ENCODE measurements at regions not wholly inside any gene's neighbourhood (a gene's known extent, or its start where the extent isn't known, plus 50 kb on each side); places are given as distances from the start of the nearest gene placed in this dataset.
"Not testable (repeated sequence)": the region's sequence is repeated elsewhere in the genome, so short reads cannot be mapped to it uniquely, and the experiment has no call there.

DNA sequence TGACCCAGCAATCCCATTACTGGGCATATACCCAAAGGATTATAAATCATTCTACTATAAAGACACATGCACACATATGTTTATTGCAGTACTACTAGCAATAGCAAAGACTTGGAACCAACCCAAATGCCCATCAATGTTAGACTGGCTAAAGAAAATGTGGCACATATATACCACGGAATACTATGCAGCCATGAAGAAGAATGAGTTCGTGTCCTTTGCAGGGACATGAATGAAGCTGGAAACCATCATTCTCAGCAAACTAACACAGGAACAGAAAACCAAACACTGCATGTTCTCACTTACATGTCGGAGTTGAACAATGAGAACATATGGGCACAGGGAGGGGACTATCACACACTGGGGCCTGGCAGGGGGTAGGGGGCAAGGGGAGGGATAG lies 183.0 kb downstream of the HACE1 start:
- not testable (repeated sequence) for DNase-seq (ENCODE audit: low read depth in 1 of 2, low spot score in 1 of 2)

DNA sequence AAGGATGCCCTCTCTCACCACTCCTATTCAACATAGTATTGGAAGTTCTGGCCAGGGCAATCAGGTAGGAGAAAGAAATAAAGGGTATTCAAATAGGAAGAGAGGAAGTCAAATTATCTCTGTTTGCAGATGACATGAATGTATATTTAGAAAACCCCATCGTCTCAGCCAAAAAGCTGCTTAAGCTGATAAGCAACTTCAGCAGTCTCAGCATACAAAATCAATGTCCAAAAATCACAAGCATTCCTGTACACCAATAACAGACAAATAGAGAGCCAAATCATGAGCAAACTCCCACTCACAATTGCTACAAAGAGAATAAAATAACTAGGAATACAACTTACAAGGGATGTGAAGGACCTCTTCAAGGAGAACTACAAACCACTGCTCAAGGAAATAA lies 184.6 kb downstream of the HACE1 start:
- DNase-seq (ENCODE audit: low read depth in 1 of 2, low spot score in 1 of 2), result not testable (repeated sequence)

DNA sequence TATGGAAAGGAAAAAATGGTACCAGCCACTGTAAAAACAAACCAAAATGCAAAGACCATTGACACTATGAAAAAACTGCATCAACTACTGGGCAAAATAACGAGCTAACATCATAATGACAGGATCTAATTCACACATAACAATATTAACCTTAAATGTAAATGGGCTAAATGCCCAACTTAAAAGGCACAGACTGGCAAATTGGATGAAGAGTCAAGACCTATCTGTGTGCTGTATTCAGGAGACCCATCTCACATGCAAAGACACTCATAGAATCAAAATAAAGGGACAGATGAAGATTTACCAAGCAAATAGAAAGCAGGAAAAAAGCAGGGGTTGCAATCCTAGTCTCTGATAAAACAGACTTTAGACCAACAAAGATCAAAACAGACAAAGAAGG lies 186.6 kb downstream of the HACE1 start:
- DNase-seq (ENCODE audit: low read depth in 1 of 2, low spot score in 1 of 2), result not testable (repeated sequence)

DNA sequence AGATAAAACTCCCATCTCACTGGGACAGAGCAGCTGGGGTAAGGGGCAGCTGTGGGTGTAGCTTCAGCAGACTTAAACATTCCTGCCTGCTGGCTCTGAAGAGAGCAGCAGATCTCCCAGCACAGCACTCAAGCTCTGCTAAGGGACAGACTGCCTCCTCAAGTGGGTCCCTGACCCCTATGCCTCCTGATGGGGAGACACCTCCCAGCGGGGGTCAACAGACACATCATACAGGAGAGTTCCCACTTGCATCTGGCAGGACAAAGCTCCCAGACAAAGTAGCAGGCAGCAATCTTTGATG lies 188.2 kb downstream of the HACE1 start:
- DNase-seq (ENCODE audit: low read depth in 1 of 2, low spot score in 1 of 2), result not testable (repeated sequence)

DNA sequence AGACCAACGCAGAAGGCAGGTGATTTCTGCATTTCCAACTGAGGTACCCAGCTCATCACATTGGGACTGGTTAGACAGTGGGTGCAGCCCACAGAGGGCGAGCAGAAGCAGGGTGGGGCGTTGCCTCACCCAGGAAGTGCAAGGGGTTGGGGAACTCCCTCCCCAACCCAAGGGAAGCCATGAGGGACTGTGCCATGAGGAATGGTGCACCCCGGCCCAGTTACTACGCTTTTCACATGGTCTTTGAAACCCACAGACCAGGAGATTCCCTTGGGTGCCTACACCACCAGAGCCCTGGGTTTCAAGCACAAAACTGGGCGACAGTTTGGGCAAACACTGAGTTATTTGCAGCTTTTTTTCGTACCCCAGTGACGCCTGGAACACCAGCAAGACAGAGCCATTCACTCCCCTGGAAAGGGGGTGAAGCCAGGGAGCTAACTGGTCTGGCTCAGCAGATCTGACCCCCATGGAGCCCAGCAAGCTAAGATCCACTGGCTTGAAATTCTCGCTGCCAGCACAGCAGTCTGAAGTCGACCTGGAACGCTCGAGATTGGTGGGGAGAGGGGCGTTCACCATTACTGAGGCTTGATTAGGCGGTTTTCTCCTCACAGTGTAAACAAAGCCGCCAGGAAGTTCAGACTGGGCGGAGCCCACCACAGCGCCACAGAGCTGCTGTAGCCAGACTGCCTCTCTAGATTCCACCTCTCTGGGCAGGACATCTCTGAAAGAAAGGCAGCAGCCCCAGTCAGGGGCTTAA lies 188.7 kb downstream of the HACE1 start:
- DNase-seq (ENCODE audit: low read depth in 1 of 2, low spot score in 1 of 2), result not testable (repeated sequence)

DNA sequence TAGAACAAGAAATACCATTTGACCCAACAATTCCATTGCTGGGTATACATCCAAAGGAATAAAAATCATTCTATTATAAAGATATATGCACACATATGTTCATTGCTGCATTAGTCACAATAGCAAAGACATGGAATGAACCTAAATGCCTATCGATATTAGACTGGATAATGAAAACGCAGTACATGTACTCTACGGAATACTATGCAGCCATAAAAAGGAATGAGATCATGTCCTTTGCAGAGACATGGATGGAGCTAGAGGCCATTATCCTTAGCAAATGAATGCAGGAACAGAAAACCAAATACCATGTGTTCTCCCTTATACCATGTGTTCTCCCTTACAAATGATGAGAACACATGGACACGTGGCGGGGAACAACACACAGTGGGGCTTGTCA lies 190.2 kb downstream of the HACE1 start:
- DNase-seq (ENCODE audit: low read depth in 1 of 2, low spot score in 1 of 2), result no peak

DNA sequence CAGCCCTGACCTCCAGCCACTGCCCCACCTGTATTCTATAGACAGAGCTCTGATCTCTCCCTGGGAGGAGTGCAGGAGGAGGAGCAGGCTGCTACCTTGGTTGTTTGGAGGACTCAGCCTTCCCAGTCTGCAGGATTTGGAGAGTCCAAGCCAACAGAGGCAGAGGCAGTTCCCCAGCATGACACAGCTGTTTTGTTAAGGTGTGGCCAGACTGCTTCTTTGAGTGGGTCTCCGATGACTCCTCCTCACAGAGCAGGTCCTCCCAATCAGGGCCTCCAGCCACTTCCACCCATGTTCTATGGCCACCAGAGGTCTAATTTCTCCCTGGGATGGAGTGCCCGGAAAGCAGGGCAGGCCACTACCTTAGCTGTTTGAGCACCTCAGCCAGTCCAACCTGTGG lies 203.5 kb downstream of the HACE1 start:
- no peak for DNase-seq (ENCODE audit: low read depth in 1 of 2, low spot score in 1 of 2)

DNA sequence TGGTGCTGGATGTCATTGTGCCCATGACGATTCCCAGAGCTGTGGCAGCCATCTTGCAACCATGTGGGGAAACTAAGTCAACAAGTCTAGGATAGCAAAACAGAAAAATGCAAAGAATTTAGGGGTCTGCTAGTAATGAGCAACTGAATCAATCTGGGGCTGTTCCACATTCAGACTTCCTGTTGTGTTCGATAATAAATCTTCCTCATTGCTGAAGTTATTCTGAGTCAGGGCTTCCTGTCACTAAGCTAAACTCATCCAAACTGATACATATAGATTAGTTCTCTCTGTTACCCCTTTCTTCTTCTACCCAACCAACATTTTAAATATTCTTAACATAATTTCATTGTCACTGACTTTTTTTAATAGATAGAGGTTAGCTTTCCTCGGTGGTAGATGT lies 205.9 kb downstream of the HACE1 start:
- no peak for DNase-seq (ENCODE audit: low read depth in 1 of 2, low spot score in 1 of 2)

DNA sequence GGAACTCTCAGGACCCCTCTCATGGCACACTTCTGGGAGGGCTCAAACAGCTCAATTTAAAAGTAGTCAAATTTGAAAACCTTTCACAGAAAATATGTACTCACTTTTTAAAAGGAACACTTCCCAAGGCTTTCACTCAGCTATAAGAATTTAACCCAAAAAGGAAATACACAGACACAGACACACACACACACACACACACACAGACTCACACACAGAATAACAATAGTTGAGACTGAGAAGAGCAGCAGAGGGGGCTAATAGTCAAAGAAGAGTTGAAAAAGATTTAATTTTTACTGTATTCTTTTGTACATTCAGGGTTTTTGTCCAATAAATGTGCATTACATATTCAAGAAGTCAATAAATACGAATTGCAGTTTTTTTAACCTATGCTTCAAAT lies 211.4 kb downstream of the HACE1 start:
- DNase-seq (ENCODE audit: low read depth in 1 of 2, low spot score in 1 of 2), result no peak

DNA sequence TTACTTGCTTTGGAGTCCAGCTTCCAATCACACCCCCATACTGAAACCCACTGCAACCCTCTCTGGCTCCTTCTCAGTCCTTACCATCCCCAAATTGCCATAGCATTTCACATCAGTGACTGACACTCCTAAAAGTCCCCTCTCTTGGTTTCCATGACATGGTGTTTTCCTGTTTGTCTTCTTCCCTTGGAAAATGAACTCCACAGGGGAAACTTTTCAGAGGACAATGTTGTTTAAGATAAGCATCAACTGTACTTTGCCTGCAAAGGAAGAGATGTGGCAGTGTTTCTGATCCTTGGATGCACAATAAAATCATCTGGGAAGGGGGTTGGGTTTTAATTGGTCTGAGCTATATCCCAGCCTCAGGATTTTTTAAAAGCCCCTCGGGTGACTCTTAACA lies 214.9 kb downstream of the HACE1 start:
- DNase-seq (ENCODE audit: low read depth in 1 of 2, low spot score in 1 of 2), result no peak

DNA sequence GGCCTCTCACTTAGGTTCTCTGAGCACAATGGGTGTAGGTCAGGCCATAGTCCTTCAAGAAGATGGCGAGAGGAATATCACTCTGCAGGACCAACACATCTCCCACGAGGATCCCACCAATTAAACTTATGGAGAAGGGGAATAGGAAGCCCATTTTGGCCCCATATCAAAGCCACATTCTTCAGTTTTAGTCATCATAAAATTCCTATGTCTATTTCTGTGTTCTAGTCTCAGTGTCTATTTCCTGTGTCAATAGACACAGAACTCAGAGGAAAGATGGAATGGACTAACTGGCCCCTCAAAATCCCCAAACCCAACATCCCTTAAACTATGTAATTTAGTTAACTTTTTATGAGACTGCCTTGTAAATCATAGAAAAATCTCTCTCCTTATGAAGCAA lies 216.8 kb downstream of the HACE1 start:
- DNase-seq (ENCODE audit: low read depth in 1 of 2, low spot score in 1 of 2), result no peak

DNA sequence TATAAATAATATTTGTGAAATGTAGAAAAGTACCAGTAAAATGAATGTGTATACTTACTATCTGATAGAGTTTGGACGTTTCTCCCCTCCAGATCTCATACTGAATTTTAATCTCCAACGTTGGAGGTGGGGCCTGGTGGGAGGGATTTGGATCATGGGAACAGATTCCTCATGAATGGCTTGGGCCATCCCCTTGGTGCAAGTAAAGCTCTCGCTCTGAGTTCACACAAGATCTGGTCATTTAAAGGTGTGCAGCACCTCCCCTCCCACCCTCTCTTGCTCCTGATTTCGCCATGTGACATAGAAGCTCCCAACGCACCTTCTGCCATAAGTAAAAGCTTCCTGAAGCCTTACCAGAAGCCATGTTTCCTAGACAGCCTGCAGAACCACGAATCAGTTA lies 219.0 kb downstream of the HACE1 start:
- DNase-seq (ENCODE audit: low read depth in 1 of 2, low spot score in 1 of 2), result no peak

DNA sequence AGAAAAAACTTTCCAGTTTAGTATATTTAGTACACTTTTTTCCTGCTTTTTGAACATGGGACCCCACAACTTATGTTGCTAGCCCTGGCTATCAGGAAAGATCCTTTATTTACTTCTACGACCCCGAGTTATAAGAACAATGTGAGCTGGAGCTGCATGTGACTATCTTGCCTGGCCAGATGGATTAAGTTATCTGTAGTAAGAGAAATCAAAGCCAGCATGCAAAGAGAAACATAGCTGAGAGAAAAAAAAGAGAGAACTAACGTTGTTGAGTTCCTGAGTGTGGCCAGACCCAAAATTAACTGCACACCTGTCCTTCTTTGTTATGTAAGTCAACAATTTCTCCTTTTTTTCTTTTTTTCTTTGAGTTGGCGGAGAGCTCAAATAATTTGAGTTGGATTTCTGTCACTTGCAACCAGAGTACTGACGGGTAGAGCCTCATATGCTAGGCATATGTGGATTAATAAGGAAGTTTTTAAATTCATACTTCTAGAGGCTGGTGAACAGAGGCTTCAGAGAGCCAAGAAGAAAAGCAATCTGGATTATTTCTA lies 219.5 kb downstream of the HACE1 start:
- no peak for DNase-seq (ENCODE audit: low read depth in 1 of 2, low spot score in 1 of 2)

DNA sequence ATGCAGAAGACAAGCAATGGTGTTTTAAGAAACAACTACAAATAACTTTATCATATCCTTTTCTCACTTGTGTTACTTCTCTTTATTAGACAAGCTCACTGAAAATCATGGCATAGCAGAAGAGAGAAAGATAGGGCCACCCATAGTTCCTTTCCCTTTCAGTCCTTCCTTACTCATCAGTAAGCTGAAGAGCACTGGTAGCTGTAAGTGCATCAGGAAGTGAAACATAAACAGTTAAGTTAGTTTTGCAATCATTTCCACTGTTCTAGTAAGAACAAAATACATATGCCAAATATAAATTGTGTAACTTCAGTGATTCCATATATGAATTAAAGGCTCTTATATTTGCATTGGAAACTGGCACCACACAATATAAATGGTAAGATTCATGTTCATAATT lies 220.1 kb downstream of the HACE1 start:
- no peak for DNase-seq (ENCODE audit: low read depth in 1 of 2, low spot score in 1 of 2)

DNA sequence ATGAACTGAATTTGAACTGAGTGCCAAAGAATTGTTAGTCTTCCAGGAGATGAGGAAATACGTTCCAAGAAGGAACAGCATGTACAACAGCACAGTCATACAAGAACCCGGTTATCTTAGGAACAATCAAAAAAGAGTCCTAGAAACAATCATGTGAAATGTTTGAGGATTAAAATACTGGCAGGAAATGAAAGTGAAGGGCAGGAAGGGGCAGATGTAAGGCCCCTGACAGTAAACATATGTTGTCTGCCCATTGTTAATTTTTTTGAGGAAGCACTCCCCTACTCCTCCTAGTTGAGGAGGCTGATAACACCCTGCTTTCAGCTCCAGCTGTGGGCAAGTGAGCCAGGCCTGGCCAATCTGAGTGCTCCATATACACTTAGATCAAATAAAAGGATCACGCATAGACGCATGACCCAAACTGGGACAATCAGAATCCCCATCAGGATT lies 220.9 kb downstream of the HACE1 start:
- no peak for DNase-seq (ENCODE audit: low read depth in 1 of 2, low spot score in 1 of 2)

DNA sequence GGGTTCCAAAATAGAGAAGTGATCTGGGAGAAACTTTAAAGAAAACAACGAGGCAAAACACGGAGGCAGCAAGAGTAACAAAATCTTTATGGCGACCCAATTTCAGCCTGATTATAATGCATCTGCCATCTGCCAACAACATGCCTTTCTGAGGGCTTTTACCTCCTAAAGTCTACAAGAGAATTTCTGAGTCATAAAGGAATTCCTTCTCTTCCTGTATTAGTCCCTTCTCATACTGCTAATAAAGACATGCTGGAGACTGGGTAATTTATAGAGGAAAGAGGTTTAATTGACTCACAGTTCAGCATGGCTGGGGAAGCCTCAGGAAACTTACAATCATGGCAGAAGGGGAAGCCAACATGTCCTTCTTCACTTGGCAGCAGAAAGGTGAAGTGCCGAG lies 226.6 kb downstream of the HACE1 start:
- no peak for DNase-seq (ENCODE audit: low read depth in 1 of 2, low spot score in 1 of 2)

DNA sequence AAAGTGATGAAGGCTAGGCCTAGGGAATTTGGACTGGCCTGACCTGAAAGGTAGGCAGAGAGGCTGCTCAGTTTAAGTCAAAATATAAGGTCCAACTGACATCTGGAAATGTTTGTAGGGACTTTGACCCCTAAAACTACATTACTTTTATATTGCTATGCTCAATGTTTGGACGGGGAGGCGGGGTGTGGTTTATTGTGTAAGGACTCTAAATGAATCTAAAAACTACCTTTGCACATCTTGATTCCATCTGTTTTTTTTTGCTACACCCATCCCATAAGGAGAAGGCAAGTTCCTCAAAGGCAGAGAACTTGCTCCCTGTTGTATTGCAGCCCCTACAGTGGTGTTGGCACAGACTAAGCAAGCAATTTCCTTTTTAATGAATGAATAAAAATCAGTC lies 227.1 kb downstream of the HACE1 start:
- DNase-seq (ENCODE audit: low read depth in 1 of 2, low spot score in 1 of 2), result no peak

DNA sequence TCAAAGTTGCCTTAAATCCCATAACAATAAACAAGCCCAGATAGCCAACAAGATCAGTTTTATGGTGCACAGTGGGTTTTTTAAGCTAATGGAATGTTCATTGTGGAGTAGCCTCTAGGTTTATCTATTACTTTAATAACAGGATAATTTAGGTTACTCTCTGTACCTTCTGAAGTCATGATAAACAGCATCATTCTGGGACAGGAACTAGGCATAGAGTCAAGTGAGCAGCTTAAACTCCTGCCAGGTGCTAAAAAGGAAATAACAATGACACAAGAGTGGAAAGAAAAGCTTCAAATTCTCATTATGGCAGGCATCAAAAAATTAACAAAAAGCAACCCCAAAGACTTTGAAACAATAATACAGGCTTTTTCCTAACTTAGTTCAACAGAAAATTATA lies 228.8 kb downstream of the HACE1 start:
- DNase-seq (ENCODE audit: low read depth in 1 of 2, low spot score in 1 of 2), result no peak

DNA sequence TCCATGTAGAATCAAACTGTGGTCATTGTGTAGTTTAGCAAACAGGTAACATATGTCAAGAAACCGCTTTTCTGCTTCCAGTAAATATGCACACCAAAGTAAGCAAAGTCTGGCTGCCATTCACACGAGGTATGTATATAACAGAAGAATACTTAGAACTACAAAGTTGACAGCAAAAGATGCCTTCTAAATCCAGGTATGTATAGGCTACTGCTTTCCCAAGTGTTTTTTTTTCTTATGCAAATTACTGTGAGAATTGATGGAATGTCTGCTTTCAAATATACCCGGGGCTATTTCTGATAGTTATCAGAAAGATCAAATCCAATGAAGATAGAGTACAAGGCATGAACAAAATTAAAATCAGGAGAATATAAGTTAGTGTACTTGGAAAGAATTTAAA lies 229.2 kb downstream of the HACE1 start:
- no peak for DNase-seq (ENCODE audit: low read depth in 1 of 2, low spot score in 1 of 2)

DNA sequence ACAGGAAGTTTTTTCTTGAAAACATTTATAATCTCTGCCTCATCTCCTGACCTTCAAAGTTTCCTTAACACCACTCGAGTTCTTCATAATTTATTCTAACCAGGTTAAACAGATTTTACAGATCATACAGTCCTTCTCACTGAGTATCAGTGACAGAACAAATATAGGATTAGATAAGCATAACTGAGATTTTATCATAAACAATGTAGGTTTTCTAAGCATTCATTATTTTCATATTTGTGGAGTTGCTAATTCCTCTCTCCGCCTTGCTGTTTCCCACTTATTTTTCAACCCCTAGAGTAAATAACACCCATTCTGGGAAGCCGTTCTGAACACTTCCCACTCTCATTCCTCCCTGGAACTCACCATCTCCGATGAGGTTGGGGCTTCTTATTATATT lies 229.9 kb downstream of the HACE1 start:
- no peak for DNase-seq (ENCODE audit: low read depth in 1 of 2, low spot score in 1 of 2)

DNA sequence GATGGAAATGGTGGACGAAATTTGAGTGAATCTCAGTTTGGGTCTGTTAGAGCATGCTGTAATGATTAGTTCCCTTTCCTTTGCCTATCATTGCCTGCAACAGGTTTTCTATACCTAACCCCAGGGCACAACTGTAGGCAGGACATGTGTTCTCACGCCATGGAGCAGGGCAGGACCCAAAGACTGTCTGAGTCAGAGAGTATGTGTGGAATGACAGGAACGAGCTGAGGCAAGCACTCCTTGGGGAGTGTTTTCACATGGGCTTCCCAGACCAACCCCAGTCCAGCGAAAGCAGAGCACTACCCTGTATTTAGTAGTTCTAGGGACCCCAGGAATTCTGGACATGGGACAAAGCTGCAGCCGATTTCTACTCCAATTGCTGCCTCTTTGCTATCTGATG lies 234.2 kb downstream of the HACE1 start:
- DNase-seq (ENCODE audit: low read depth in 1 of 2, low spot score in 1 of 2), result no peak

DNA sequence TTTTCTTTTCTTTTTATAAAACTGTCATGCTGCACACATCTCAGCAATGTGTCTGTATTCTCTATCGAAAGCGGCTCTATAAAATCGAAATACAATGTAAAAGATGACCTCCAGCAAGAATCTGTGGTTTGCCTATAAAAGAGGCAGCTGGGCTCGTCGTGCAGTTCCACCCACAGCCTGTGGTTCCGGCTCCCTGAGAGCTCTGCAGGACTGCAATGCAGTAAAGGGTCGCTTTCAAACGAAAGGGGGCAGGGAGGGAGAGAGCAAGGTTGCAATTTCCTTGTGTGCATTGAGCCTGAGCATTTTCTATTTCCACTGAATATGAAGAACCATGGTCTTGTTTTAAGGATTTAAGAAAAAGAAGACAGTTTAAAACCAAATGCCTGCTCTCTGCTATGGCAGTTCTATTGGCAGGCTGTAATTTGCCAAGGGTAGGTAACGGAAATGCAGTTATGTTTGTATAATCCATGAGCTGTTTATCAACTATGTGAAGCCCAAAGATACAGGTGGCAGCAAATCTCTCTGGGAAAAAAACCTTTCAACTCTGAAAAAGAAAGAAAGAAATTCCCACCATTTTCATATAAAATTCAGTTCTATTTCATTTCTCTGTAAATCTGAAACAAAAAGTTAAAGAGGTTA lies 236.5 kb downstream of the HACE1 start:
- no peak for DNase-seq (ENCODE audit: low read depth in 1 of 2, low spot score in 1 of 2)

DNA sequence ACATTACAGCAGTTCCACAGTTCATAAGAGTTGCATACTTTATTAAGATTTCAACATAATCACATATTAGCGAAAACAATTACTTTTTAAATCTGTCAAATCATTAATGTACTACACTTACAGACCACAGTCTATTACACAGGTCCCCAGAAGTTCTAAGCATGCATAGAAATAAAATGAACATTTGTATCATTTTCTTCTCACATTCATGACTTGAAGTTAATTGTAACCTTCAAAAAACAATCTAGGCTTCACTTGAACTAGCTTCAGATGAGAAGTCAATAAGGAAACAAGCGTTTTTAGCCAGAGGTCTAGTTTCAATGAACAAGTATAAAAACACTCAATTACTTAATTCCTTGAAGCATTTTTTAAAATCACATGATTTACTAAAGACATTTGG lies 238.3 kb downstream of the HACE1 start:
- no peak for DNase-seq (ENCODE audit: low read depth in 1 of 2, low spot score in 1 of 2)
